Muscle of arm (tissue), 1 donor: ENCODE measurements at regions not wholly inside any gene's neighbourhood (a gene's known extent, or its start where the extent isn't known, plus 50 kb on each side); places are given as distances from the start of the nearest gene placed in this dataset.

Experiments
- DNase-seq: peaks from one replicate; pipeline ENCODE4 v3.0.0-alpha.2; 2013

DNA sequence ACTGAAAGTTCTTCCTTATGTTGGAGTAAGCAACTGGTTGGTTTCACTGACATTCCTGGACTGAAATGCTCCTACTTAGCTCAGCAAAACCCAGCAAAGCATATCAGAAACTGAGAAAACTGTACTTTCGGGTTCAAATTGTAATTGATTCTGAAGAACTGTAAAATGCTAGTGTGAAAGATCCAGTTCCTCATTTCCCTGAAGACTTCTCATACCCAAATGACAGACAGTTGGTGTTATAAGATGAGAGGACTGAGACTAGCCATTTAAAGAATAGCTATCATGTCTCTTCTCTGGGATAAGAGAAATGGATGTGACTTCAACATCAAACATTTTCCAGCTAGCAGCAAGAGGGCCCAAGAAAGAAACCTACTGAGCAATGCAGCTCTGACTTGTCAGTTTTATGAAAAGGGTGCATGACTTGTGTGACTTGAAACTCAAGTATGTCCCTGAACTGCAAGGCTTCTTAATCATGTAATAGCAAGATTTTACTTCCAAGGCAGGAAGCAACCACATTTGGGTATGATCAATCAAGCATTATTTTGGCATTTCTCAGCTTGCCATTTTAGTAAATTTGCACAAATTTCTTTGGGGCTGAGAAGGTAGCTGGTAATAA is 420.3 kb upstream of the MMADHC start:
- no peak for DNase-seq

GRCh38 chr2:150006591-150006990 is 419.0 kb upstream of the MMADHC start:
- DNase-seq, result no peak

GRCh38 chr2:150003544-150003943 is 416.0 kb upstream of the MMADHC start:
- no peak for DNase-seq

DNA sequence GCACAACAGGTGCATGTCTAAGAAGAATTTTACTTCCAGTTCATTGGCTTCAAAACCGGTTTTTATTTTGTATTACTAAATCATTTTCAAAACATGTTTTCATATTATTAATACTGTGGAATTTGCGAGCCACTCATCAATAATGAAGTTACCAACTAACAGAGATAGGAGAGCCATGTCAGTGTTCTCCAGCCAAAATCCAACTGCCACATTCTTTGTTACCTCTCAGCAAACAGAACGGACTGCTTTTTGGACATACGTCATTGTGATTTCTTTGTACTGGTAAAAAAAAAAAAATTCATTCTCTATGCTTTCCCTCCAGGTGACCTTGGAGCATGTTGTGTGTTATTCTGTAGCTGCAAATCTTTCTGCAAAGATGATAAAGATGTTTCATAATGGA is 414.2 kb upstream of the MMADHC start:
- no peak for DNase-seq

- no peak for DNase-seq
Observed at GRCh38 chr2:149996901-149997300, 409.3 kb upstream of the MMADHC start.

DNA sequence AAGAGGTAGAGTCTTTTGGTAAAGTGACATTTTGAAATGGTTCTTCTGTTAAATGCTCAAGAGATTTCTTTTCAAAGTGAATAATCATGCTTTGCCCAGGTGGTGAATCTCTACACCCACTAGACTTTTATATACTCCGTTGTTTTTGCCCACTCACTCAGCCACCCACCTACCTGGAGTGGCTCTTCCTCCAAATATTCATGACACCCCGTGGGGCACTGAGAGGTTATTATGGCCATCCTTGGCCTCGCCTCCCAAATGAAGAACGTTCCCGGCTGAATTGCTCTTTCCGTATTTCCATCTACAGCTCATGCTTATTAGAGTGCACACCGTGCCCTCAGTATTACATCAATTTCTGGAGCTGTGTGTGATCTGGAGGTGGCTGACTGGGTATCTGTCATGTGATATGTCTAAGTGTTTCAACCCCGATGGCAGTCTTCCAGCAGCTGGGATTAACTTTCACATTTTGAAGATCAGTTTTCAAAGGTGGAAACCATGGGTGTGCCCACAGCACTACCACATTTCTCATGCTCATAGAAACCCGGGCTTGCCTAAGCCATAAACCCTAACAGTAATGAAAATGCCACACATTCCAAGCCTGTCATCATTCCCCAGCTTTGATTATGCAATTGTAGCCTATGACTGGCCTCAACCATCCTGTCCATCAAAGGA is 406.6 kb upstream of the MMADHC start:
- no peak for DNase-seq

DNA sequence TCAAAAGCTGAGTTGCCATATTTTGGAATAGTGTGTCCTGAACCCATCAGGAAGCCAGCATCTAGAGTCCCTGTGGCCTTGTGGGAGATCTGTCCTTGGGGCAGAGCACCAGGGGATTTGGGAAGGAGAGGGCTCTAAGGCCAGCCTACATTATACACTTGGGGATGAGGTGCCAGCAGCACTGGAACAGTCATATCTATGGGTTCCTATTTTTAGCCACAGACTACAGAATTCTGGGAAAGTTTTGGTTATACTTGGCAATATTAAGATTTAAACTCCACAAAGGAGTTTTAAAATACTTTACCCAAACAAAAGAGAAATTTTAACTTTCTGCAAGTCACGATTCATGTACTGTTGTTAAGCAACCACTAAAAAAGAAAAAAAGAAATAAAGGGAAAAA is 405.7 kb upstream of the MMADHC start:
- no peak for DNase-seq

DNA sequence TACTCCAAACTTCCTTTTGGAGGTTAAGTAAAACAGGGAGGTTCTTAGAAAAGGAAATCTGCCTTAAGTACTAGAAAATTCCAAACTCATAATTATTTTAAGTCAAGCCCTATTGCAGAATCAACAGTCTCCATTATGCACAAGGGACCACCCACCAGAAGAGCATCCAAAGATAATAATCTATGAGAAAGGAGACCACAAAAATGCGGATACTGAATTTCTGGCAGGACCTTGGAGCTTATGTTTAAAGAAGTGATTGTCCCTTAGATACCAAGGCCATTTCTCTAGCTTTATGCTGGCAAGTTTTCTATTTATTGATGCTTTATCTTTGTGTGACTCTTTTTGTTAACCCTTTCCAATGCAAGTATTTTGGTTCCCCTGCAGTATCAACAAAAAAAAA is 404.0 kb upstream of the MMADHC start:
- no peak for DNase-seq

- no peak for DNase-seq
Observed at GRCh38 chr2:149990965-149991364, 403.4 kb upstream of the MMADHC start.

DNA sequence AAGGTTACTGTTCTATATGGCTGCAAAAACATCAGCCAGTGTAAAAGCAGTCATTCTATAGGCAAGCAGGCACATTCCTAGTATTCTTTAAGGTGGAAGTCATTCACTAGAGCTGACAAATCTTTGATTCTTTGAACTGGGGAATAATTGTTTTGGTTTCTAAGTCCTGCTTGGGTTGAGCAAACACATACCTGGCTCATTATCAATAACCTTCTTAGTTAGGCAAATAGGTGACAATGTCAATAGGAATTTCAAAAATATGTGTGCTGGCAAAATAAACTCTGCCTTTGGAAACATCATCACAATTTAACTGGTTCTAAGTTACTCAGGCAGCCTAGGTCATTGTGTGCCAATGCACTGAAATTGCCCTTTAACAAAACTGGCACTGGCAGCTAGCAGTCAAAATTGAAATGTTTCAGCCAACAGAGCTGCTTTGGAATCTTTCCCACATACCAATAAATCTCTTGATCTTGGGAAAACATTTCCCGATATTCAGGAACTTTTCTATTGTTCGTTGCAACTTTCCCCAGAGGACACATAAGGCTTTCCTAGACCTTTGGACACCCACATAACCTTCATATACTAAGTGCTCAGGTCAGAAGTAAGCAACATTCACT is 402.0 kb upstream of the MMADHC start:
- no peak for DNase-seq

DNA sequence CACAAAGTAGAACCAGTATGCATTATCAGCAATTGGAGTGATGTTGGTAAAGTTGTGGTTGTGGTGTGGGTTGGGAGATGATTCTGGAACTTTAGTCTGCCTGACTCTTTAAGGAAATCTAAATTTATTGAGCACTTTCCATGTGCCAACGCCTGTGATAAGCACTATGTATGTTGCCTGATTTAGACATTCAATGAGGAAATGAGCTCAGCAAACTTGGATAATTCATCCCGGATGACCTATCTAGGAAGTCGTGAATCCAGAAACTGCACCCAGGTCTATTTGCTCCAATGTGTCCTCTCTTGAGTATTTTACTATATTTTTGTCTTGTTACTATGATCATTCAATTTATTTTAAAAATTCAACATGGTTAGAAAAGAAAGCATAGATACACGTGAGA is 400.8 kb upstream of the MMADHC start:
- no peak for DNase-seq

GRCh38 chr2:149986861-149987260 is 399.3 kb upstream of the MMADHC start:
- DNase-seq, result no peak

DNA sequence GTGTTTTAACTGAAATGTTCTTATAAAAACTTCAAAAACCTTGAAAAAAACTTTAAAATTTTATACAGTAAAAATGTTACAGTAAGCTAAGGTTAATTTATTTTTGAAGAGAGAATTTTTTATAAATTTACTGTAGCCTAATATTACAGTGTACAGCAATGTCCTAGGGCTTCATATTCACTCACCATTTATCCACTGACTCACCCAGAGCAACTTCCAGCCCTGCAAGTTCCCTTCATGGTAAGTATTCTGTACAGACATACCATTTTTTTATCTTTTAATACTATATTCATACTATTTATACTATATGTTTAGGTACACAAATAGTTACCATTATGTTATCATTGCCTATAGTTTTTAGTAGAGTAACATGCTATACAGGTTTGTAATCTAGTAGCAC is 396.7 kb upstream of the MMADHC start:
- no peak for DNase-seq

DNA sequence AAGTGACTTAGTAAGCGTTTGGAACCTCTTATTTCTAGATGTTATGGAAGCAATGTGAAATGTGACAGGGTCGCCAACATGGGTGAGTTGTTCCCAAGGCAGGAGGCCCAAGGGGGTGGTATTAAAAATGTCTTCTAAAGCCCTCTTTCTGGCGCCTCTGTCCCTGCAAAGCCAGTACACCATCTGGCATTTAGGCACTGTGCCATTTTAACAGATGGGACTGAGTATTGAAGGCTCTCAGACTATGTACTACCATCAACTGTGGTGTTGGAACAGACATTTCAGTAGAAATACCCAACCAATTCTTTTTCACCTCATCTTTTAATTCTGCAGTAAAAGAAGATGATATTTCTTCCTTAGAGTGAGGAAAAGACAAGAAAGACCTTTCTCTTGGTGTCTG is 384.5 kb upstream of the MMADHC start:
- peak; percentile 44 for DNase-seq

GRCh38 chr2:149954981-149955600 is 367.5 kb upstream of the MMADHC start:
- DNase-seq, result peak; percentile 48

DNA sequence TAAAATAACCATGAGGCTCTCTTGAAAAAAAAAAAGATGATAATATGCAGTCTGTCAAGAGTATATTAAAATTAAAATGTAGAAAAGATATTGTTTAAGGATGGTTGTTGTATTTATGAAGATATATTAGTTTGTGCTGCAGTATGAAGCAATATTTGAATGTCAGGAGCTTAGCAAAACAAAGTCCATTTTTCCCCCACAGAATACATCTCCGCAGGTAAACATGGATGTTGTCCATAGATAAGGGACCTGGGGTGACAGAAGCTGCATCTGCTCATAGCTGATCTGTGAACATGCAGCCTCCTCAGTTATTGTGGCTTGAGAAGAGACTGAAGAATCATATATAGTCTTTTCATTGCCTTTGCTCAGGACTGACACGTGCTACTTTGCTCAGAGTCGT is 366.1 kb upstream of the MMADHC start:
- DNase-seq, result no peak

- DNase-seq, result no peak
Observed at GRCh38 chr2:149931486-149931885, 343.9 kb upstream of the MMADHC start.

DNA sequence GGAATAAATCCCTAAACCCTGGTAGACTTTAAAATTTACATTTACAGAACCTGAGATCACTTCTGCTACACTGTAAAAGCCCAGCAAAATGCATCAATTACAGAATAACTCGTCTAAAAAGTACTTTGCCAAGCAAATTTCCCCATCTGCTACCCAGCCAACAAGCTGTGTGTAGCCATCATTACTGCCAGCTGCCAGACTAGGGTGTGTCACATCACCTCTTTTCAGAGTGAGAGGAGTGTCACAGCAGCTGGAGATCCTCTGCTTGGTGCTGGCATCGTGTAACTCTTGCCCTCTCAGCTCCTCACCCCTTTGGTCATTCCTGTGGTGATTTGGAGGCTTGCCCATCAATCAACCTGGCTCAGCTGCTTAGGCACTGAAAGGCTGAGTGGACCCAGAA is 340.4 kb upstream of the MMADHC start:
- no peak for DNase-seq

DNA sequence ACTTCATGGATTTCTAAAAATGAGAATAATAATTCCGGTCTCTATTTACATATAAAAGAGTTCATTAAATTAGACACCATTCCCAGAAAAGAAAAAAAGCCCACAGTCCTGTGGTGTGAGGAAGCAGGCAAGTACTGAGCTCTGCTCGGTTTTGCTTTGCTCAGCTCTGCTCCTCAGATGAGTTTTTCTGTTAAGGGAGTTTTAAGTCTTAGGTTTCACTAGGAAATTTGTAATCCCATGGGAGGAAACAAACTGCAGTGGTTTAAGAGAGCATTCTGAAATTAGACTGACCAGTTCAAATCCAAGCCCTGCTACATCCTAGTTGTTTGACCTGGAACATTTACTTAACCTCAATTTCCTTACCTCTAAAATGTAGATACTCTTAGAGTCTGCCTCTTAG is 338.6 kb upstream of the MMADHC start:
- no peak for DNase-seq

DNA sequence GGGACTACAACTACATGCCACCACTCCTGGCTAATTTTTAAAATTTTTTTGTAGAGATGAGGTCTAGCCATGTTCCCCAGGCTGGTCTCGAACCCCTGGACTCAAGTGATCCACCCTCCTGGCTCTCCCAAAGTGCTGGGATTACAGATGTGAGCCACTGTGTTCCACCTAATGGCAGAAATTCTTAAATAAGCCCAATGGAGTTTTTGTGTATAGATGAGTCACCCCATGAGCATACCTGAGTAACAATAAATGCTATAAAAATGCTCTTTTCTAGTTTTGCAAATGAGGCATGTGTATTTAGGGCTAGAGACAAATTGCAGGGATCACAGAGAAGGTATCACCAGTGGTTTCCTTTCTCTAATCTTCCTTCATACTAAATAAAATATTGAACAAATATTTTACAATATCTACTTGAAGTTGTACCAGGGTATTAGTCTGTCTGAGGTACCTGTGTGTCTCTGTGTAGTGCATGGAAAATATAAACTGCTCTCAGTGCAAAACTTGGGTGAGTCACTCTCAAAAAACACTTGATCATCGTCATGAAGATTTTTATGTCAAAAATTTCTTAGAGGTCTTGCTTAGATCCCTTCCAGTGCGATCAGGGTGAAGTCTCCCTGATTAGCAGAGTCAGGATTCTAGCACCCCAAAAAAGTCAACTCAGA is 337.1 kb upstream of the MMADHC start:
- no peak for DNase-seq

DNA sequence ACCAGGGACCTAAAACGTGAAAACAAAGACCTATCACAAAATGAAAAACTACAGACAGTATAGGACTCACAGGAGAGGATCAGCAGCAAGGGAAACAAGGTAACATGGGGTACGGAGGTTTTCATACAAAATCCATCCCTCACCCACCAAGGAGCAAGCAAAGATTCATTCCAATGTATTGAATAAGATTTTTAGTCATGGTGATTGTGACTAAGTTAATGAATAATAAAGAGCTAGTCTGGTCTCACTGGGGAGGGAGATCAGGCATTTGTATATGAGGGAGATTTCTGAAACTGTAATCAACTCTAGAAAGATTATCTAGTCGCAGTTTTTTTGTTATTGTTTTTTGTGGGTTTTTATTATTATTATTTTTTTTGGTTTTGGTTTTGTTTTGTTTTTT is 336.5 kb upstream of the MMADHC start:
- DNase-seq, result no peak

DNA sequence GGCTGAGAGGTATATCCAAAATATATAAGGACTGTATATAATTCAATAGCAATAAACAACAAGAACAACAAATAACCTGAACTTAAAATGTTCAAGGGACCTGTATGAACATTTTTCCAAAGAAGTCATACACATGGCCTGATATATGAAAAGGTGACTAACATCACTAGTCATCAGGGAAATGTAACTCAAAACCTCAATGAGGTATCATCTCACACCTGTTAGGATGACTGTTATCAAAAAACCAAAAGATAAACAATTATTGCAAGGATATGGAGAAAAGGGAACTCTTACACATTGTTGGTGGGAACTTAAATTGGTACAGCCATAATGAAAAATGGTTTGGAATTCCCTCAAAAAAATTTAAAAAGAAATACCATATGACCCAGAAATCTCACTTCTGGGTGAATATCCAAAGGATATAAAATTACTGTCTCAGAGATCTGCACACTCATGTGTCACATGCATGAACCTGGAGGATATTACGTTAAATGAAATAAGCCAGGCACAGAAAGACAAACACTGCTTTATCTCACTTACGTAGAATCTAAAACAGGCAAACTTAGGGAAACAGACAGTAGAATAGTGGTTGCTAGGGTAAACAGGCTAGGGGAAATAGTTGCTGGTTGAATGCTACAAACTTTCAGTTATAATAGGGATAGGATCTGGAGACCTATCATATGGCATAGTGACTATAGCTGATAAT is 334.5 kb upstream of the MMADHC start:
- no peak for DNase-seq
